ENCODE measurements at regions not wholly inside any gene's neighbourhood (a gene's known extent, or its start where the extent isn't known, plus 50 kb on each side); places are given as distances from the start of the nearest gene placed in this dataset.

DNA sequence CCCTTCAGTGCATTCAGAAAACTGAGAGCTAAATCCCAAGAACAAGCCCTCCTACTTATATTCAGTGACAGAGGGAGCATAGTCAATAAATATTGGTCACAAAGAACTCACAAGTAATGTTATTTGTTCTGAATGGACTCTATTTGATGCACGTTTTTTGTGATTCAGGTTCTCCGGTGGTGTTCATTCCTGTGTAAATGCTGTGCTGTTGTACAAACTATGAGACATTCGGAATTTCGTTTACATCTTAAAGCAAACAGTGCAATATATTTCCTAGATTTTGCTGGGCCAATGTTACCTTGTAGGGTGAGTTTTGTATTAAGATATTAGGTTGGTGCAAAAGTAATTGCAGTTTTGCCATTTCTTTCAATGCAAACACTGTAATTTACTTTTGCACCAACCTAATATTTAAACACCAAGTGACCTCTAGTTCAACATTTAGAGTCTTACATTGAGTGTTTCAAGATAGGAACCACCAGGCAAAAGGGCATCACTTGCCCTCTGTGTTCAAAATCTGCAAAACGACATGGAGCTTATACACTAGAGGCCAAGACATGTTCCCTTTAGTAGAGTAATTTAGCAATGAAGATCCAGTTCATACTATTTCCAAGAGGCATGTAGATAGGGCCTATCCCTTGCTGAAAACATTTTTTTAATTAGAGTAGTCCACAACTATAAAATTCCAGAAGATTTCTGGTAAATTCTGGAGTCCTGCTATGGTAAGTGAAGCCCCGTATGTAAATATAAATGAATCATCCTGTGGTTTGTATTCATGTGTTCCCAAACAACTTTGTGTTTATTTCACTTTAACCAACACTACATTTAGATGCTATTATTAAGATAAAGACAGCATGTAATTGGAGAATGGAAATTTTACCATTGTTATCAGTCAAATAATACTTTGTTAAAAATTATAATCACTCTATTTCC, 444.0 kb upstream of the PTGER4 start:
- ATAC-seq (ENCODE audit: insufficient read depth, low FRiP score), result no peak

DNA sequence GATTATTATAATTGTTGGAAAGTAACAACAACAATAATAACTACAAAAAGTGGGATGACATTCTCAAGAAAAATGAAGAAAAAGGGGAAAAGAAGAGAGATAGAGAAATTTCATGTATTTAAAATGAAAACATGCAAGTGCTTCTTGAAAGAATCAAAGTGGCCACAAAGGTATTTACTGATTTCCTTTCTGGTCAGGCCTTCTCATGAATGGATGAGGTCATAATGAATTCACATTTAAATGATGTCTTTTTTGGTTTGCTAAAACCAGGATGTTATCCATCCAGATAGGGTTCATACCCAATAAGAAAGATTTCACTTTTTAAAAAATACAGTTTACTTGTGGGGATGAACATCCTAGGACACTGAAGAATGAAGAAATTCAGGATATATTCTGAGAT, 446.4 kb upstream of the PTGER4 start:
- Histone ChIP-seq H3K36me3 (ENCODE audit: control insufficient read depth in 4 of 4, insufficient read depth in 4 of 4, low read length in 4 of 4) (no peaks in the 10 kb centered on the region), H3K4me3 (no peak overlapping the region), H3K9me3 (ENCODE audit: control insufficient read depth in 4 of 4, insufficient read depth in 3 of 4, low read length in 3 of 4) (no peaks in the 10 kb centered on the region), H3K27ac (ENCODE audit: low read depth in 1 of 2, low read length in 1 of 2) (no peak overlapping the region), H3K9ac (ENCODE audit: insufficient read depth in 1 of 2, low read length in 2 of 2) (no peak overlapping the region), H3K27me3 (ENCODE audit: control insufficient read depth in 3 of 3, insufficient read depth in 3 of 3, low read length in 2 of 3) (no peaks in the 10 kb centered on the region), H3K4me1 (ENCODE audit: control insufficient read depth in 5 of 5, insufficient read depth in 5 of 5, low read length in 5 of 5) (peaks cover 0 to 5% (median 0%) of the 10 kb centered on the region in 5 donors)
- ATAC-seq (ENCODE audit: insufficient read depth, low FRiP score), result no peak
- DNase-seq, result no peak
- TF ChIP-seq, protein P1, sequence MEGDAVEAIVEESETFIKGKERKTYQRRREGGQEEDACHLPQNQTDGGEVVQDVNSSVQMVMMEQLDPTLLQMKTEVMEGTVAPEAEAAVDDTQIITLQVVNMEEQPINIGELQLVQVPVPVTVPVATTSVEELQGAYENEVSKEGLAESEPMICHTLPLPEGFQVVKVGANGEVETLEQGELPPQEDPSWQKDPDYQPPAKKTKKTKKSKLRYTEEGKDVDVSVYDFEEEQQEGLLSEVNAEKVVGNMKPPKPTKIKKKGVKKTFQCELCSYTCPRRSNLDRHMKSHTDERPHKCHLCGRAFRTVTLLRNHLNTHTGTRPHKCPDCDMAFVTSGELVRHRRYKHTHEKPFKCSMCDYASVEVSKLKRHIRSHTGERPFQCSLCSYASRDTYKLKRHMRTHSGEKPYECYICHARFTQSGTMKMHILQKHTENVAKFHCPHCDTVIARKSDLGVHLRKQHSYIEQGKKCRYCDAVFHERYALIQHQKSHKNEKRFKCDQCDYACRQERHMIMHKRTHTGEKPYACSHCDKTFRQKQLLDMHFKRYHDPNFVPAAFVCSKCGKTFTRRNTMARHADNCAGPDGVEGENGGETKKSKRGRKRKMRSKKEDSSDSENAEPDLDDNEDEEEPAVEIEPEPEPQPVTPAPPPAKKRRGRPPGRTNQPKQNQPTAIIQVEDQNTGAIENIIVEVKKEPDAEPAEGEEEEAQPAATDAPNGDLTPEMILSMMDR (IDR thresholded peaks at IDR 0.05; ENCODE audit: control extremely low read depth, extremely low read depth), result no peak

More for the DNA sequence above, 444.0 kb upstream of the PTGER4 start:
- Histone ChIP-seq H3K9ac (ENCODE audit: insufficient read depth in 1 of 2, low read length in 2 of 2) (no peak overlapping the region), H3K36me3 (ENCODE audit: control insufficient read depth in 4 of 4, insufficient read depth in 4 of 4, low read length in 4 of 4) (no peaks in the 10 kb centered on the region), H3K27me3 (ENCODE audit: control insufficient read depth in 3 of 3, insufficient read depth in 3 of 3, low read length in 2 of 3) (no peaks in the 10 kb centered on the region), H3K9me3 (ENCODE audit: control insufficient read depth in 4 of 4, insufficient read depth in 3 of 4, low read length in 3 of 4) (peaks cover 0 to 6% (median 0%) of the 10 kb centered on the region in 4 donors), H3K27ac (ENCODE audit: low read depth in 1 of 2, low read length in 1 of 2) (no peak overlapping the region), H3K4me3 (no peak overlapping the region), H3K4me1 (ENCODE audit: control insufficient read depth in 5 of 5, insufficient read depth in 5 of 5, low read length in 5 of 5) (peaks cover 0 to 2% (median 0%) of the 10 kb centered on the region in 5 donors)
- WGBS, 2 donors, result 73 to 80% methylated on average over 6 of the region's 6 CpGs
- TF ChIP-seq, protein P1 (IDR thresholded peaks at IDR 0.05; ENCODE audit: control extremely low read depth, extremely low read depth), result no peak
- DNase-seq, result peak in 2 of 3 donors; percentile 52 to 69

DNA sequence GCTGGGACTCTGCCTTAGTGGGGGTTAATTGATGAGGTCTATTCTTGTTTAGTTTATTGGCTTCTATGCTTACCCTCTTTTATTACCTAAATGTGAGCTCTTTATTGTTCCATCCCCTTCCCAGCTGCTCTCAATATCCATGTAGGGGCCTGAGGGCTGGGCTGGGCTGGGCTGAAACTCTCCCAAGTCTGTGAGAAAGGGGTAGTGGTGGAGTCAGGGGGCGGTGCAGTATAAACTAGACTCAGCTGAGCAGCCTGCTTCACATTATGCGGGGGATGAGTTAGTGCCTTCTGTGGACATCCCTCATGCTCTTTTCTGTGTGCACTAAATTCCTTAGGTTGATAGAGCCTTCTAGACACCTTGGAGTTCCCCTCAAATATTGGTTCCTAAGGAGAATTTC, 451.8 kb upstream of the PTGER4 start:
- Histone ChIP-seq H3K27ac (ENCODE audit: low read depth in 1 of 2, low read length in 1 of 2) (no peak overlapping the region), H3K9ac (ENCODE audit: insufficient read depth in 1 of 2, low read length in 2 of 2) (no peak overlapping the region), H3K27me3 (ENCODE audit: control insufficient read depth in 3 of 3, insufficient read depth in 3 of 3, low read length in 2 of 3) (no peaks in the 10 kb centered on the region), H3K4me1 (ENCODE audit: control insufficient read depth in 5 of 5, insufficient read depth in 5 of 5, low read length in 5 of 5) (peaks cover 0 to 10% (median 0%) of the 10 kb centered on the region in 5 donors), H3K9me3 (ENCODE audit: control insufficient read depth in 4 of 4, insufficient read depth in 3 of 4, low read length in 3 of 4) (no peaks in the 10 kb centered on the region), H3K36me3 (ENCODE audit: control insufficient read depth in 4 of 4, insufficient read depth in 4 of 4, low read length in 4 of 4) (no peaks in the 10 kb centered on the region), H3K4me3 (no peak overlapping the region)
- TF ChIP-seq, protein P1 (IDR thresholded peaks at IDR 0.05; ENCODE audit: control extremely low read depth, extremely low read depth), result no peak
- WGBS, 2 donors, result 94 to 100% methylated on average over 2 of the region's 2 CpGs
- DNase-seq (no peak), ATAC-seq (ENCODE audit: insufficient read depth, low FRiP score) (no peak)
